Activated naive CD8-positive, alpha-beta T cell treated with anti-CD3 and anti-CD28 coated beads for 36 hours (primary cell): ENCODE measurements at regions not wholly inside any gene's neighbourhood (a gene's known extent, or its start where the extent isn't known, plus 50 kb on each side); places are given as distances from the start of the nearest gene placed in this dataset.

ENCODE experiments used
- DNase-seq: peaks from one replicate; pipeline ENCODE4 v3.0.0; 2021
- H3K27ac Mint-ChIP-seq: one replicate; pipeline ENCODE4 v1.8.0; 2022; ENCODE audit warnings: mild to moderate bottlenecking, moderate library complexity, mixed read lengths
- H3K27me3 Mint-ChIP-seq: one replicate; pipeline ENCODE4 v1.8.0; 2022; ENCODE audit warnings: mild to moderate bottlenecking, mixed read lengths
- H3K36me3 Mint-ChIP-seq: one replicate; pipeline ENCODE4 v1.8.0; 2021; ENCODE audit warnings: mild to moderate bottlenecking, mixed read lengths
- H3K4me1 Mint-ChIP-seq: one replicate; pipeline ENCODE4 v1.8.0; 2021; ENCODE audit warnings: mixed read lengths
- H3K4me3 Mint-ChIP-seq: one replicate; pipeline ENCODE4 v1.8.0; 2022; ENCODE audit warnings: mild to moderate bottlenecking, moderate library complexity, mixed read lengths
- H3K9me3 Mint-ChIP-seq: one replicate; pipeline ENCODE4 v1.8.0; 2022; ENCODE audit warnings: mixed read lengths

- H3K4me3 Mint-ChIP-seq = no peak overlapping the region
- H3K36me3 Mint-ChIP-seq = no peaks in the 10 kb centered on the region
Measured at GRCh38 chr4:136823020-136823419, 709.3 kb downstream of the PCDH18 start.

DNA sequence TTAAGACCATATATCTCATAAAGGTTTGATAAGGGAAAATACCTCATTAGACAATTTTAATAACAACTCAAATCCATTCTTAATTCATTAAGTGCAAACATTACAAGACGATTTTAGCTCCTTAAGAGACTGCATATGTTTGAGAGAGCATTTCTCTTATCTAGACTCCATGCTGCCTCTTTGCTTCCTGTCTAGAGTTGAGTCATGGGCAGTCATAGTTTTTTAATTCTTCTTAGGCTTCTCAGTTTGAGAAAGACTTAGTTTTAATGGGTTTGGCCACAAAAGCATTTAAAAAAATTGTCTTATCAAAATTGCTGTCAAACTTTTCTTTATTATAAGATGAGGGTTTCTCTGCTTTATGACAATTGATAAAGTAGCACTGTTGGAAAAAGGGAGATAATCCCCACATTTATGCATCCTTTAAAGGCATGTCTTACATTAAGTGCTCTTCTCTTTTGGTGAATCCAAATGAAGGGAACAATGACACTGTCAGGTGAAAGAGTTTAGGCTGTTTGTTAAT, 713.4 kb downstream of the PCDH18 start:
- Mint-ChIP-seq H3K27me3 (no peaks in the 10 kb centered on the region), H3K36me3 (no peaks in the 10 kb centered on the region), H3K9me3 (no peaks in the 10 kb centered on the region), H3K27ac (no peak overlapping the region), H3K4me1 (no peaks in the 10 kb centered on the region), H3K4me3 (no peak overlapping the region)
- DNase-seq = no peak

More at GRCh38 chr4:136823020-136823419, 709.3 kb downstream of the PCDH18 start:
- Mint-ChIP-seq H3K9me3 (no peaks in the 10 kb centered on the region), H3K27ac (no peak overlapping the region), H3K27me3 (no peaks in the 10 kb centered on the region), H3K4me1 (no peaks in the 10 kb centered on the region)
- DNase-seq = no peak

DNA sequence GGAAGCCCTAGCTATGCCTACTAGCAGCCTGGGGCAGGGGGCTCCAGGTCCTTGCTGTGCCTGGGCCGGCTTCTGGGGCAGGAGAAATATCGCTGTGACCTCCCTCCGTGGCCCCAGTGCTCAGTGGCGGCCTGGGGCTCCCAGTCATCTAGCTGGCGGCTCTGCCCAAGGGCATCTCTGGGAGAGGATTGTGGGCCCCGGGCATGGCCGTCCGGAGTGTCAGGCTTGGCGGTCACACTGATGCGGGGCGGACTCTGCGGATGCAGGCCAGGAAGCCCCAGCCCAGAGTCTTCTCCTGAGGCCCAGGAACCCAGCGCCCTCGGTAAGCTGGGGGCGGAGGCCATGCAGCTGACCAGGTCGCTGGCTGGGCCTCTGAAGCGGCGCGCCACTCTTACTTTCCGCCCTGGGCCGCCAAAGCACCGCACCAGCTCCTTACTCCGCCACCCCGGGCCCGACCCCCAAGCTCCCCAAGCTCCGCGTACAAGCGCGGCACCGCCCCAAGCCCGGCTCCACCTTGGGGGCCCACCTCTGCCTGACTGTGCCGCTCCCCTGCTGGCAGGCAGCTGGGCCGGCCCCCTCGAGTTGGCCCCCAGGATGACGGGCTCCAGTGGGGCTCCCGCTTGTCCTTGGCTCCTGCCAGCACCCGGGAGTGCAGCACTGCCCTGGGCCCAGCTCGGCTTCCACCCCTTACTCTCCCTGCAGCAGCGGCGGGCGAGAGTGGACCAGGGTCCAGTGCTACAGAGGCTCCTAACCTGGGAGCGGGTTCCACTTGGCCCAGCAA, 720.0 kb downstream of the PCDH18 start:
- no peak overlapping the region for H3K27ac Mint-ChIP-seq
- no peak for DNase-seq
- no peaks in the 10 kb centered on the region for H3K9me3 Mint-ChIP-seq
- H3K36me3 Mint-ChIP-seq = no peaks in the 10 kb centered on the region
- H3K4me1 Mint-ChIP-seq = no peaks in the 10 kb centered on the region
- H3K4me3 Mint-ChIP-seq = no peak overlapping the region
- no peaks in the 10 kb centered on the region for H3K27me3 Mint-ChIP-seq

GRCh38 chr4:136811496-136812077, 720.7 kb downstream of the PCDH18 start:
- no peak overlapping the region for H3K4me3 Mint-ChIP-seq
- H3K36me3 Mint-ChIP-seq = no peaks in the 10 kb centered on the region
- no peak overlapping the region for H3K27ac Mint-ChIP-seq
- DNase-seq = no peak
- peaks cover 1% of the 10 kb centered on the region for H3K9me3 Mint-ChIP-seq
- H3K27me3 Mint-ChIP-seq = no peaks in the 10 kb centered on the region
- no peaks in the 10 kb centered on the region for H3K4me1 Mint-ChIP-seq

- H3K36me3 Mint-ChIP-seq = no peaks in the 10 kb centered on the region
- H3K27me3 Mint-ChIP-seq = no peaks in the 10 kb centered on the region
- DNase-seq = no peak
- H3K4me1 Mint-ChIP-seq = no peaks in the 10 kb centered on the region
- peaks cover 3% of the 10 kb centered on the region for H3K9me3 Mint-ChIP-seq
- no peak overlapping the region for H3K4me3 Mint-ChIP-seq
- no peak overlapping the region for H3K27ac Mint-ChIP-seq
Measured at GRCh38 chr4:136810626-136811025, 721.7 kb downstream of the PCDH18 start.

- no peak for DNase-seq
- Mint-ChIP-seq H3K4me1 (no peaks in the 10 kb centered on the region), H3K36me3 (no peaks in the 10 kb centered on the region), H3K27ac (no peak overlapping the region), H3K9me3 (peaks cover 3% of the 10 kb centered on the region), H3K27me3 (no peaks in the 10 kb centered on the region), H3K4me3 (no peak overlapping the region)
Measured at GRCh38 chr4:136806844-136807243, 725.5 kb downstream of the PCDH18 start.

DNA sequence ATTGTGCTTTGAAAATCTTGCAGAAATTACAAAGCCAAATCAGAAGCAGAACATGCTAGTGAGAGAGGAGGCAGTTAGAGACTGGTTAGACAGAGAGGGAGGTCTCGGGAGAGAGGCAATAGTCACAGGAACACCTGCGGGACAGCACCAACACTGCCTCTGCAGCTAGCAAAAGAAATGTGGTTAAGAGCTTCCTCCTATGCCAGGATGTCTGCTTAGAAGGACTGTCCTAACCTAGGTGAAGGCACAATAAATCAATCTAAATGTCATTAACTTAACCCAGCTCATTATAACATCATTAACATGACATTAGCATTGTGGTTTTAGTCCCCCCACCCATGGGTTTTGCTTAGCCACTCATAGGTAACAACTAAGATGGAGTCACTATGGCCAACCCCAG, 726.7 kb downstream of the PCDH18 start:
- no peak for DNase-seq
- no peaks in the 10 kb centered on the region for H3K4me1 Mint-ChIP-seq
- H3K27ac Mint-ChIP-seq = no peak overlapping the region
- no peaks in the 10 kb centered on the region for H3K27me3 Mint-ChIP-seq
- peaks cover 3% of the 10 kb centered on the region for H3K9me3 Mint-ChIP-seq
- no peaks in the 10 kb centered on the region for H3K36me3 Mint-ChIP-seq
- no peak overlapping the region for H3K4me3 Mint-ChIP-seq

GRCh38 chr4:136803433-136803832, 728.9 kb downstream of the PCDH18 start:
- Mint-ChIP-seq H3K27me3 (no peaks in the 10 kb centered on the region), H3K9me3 (peaks cover 3% of the 10 kb centered on the region), H3K4me3 (no peak overlapping the region), H3K27ac (no peak overlapping the region), H3K4me1 (no peaks in the 10 kb centered on the region), H3K36me3 (no peaks in the 10 kb centered on the region)
- DNase-seq = no peak

DNA sequence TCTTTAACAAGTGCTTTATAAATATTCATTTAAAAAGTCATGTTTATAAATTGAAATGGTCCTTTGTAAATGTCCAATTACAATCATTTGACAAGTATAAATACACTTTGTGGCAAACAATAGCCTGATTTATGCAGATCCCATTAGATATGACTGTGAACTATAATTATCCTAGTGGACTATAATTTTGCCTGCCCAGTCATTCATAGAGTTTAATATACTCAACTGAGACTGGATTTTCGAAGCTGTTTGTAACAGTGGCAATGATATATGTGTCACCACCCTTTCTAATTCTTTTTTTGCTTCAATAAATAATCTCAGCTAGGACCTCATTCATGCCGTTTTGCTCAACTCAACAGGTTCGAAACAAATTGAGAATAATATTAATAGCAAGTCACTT, 732.0 kb downstream of the PCDH18 start:
- Mint-ChIP-seq H3K9me3 (no peaks in the 10 kb centered on the region), H3K27me3 (no peaks in the 10 kb centered on the region), H3K4me3 (no peak overlapping the region), H3K36me3 (no peaks in the 10 kb centered on the region), H3K4me1 (no peaks in the 10 kb centered on the region), H3K27ac (no peak overlapping the region)
- no peak for DNase-seq

DNA sequence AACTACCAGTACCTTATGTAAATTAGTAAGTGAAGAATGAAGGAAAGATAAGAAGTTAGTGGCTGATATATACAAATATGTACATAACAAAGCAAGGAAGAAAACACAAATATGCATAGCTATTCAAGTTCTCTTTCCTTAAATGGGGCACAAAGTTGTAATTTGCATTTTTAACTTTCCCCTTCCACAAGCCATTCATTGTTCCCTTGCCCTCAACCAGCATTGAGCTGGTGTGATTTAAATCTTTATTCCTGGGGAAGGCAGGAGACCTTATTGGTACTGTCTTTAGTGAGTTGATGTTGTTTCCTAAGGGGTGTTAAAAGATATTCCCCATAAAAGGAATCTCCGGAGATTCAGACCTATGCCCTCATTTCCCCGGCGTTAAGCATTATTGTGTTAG, 735.3 kb downstream of the PCDH18 start:
- no peak overlapping the region for H3K4me3 Mint-ChIP-seq
- no peak for DNase-seq
- no peaks in the 10 kb centered on the region for H3K4me1 Mint-ChIP-seq
- H3K27me3 Mint-ChIP-seq = no peaks in the 10 kb centered on the region
- H3K36me3 Mint-ChIP-seq = no peaks in the 10 kb centered on the region
- no peaks in the 10 kb centered on the region for H3K9me3 Mint-ChIP-seq
- no peak overlapping the region for H3K27ac Mint-ChIP-seq

DNA sequence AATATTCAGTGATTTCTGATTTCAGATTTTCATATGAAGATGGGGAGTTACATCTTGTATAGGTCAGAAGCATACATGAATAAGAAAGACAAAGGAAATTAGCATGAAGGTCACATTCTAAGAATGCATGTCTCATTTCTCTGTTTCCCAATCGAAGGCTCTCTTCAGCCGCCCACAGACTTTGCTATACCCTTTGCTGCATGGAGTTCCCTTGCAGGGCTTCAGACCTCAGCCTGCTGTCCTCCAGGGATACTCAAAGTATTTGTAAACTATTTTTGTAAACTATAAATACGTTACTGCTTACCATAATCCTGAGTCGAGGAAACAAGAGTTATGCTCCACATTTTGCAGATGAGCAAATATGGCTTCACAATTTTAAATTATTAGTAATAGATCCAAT, 738.4 kb downstream of the PCDH18 start:
- H3K27me3 Mint-ChIP-seq = no peaks in the 10 kb centered on the region
- no peak overlapping the region for H3K4me3 Mint-ChIP-seq
- H3K4me1 Mint-ChIP-seq = no peaks in the 10 kb centered on the region
- no peak for DNase-seq
- no peaks in the 10 kb centered on the region for H3K9me3 Mint-ChIP-seq
- H3K27ac Mint-ChIP-seq = no peak overlapping the region
- no peaks in the 10 kb centered on the region for H3K36me3 Mint-ChIP-seq

DNA sequence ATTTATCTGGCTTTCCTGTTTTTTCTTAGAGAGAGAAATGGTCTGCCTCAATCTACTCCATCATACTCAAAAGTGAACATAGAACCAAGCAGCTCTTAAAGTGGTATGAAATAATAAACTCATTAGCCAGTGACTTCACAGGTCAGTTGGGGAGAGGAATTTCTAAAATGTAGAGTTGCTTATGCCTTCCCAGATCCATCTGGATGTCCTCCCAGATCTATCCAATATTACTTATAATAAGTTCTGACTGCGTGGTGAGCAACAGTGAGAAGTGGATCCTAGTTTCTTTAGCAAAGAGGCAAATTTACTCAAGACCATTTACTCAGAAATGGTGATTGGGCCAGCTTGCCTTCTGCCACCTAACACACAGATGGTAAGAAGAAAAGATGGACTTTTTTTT, 748.0 kb downstream of the PCDH18 start:
- Mint-ChIP-seq H3K27ac (no peak overlapping the region), H3K9me3 (peaks cover 2% of the 10 kb centered on the region), H3K36me3 (no peaks in the 10 kb centered on the region), H3K4me3 (no peak overlapping the region), H3K4me1 (no peaks in the 10 kb centered on the region), H3K27me3 (no peaks in the 10 kb centered on the region)
- no peak for DNase-seq

DNA sequence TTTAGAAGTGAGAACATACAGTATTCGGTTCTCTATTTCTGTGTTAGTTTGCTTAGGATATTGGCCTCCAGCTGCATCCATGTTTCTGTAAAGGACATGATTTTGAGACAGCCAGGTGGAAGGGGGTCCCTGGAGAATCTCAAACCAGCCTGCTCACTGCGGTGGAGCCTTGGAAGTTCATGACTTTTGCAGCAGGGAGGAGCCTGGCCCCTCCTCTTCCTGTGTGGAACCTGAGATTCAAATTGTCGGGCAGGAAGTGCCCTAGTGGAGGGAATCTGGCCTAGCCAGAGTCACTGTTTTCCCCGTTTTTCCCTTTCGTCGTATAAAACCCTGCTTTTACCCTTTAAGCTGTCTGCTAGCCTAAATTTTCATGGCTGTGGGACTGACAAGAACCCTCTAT, 762.6 kb downstream of the PCDH18 start:
- H3K9me3 Mint-ChIP-seq = no peaks in the 10 kb centered on the region
- H3K27ac Mint-ChIP-seq = no peak overlapping the region
- no peaks in the 10 kb centered on the region for H3K27me3 Mint-ChIP-seq
- no peak overlapping the region for H3K4me3 Mint-ChIP-seq
- H3K4me1 Mint-ChIP-seq = no peaks in the 10 kb centered on the region
- H3K36me3 Mint-ChIP-seq = no peaks in the 10 kb centered on the region
- no peak for DNase-seq

DNA sequence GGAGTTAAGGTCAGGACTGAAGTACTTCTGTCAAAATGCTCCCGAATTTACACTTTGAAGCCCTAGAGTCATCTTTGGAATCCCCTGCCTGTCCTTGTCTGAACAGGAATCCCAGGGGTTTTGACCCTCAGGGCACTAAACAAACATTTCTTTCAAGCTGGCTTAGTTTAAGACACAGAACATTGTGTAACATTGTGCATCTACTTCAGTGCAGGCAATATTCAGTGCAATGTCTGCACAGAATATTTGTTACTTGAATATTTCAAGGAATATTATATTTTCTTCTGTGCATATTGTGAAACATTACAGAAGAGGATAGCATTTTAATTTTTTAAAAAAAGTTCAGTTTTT, 763.4 kb downstream of the PCDH18 start:
- no peaks in the 10 kb centered on the region for H3K9me3 Mint-ChIP-seq
- H3K36me3 Mint-ChIP-seq = no peaks in the 10 kb centered on the region
- H3K4me1 Mint-ChIP-seq = no peaks in the 10 kb centered on the region
- DNase-seq = no peak
- H3K27me3 Mint-ChIP-seq = no peaks in the 10 kb centered on the region
- H3K4me3 Mint-ChIP-seq = no peak overlapping the region
- H3K27ac Mint-ChIP-seq = no peak overlapping the region

GRCh38 chr4:136768213-136768924, 763.9 kb downstream of the PCDH18 start:
- Mint-ChIP-seq H3K27ac (no peak overlapping the region), H3K36me3 (no peaks in the 10 kb centered on the region), H3K27me3 (no peaks in the 10 kb centered on the region), H3K4me1 (no peaks in the 10 kb centered on the region), H3K9me3 (no peaks in the 10 kb centered on the region), H3K4me3 (no peak overlapping the region)
- DNase-seq = no peak
